ENCODE measurements at regions not wholly inside any gene's neighbourhood (a gene's known extent, or its start where the extent isn't known, plus 50 kb on each side); places are given as distances from the start of the nearest gene placed in this dataset.
A peak's percentile ranks its signal among the peaks of the same experiment; 100 is the strongest.

DNA sequence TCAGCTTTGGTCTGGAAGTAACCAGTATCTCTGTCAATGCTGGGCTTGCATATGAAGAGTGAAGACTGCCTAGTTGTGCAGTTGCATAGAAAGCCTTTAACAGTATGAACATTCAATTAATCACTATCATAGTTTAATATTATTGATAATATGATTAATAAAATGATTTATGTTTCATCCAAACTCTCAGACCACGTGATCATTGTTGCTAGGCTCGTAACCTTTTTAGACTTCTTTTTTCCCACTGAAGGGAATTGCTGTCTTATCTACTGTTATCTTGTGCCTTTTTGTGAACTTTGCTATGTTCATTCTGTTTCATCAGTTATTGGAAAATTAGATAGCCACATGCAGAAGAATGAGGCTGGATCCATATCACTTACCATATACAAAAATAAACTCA lies 536.4 kb upstream of the NOVA1 start:
- TF ChIP-seq, protein P1, sequence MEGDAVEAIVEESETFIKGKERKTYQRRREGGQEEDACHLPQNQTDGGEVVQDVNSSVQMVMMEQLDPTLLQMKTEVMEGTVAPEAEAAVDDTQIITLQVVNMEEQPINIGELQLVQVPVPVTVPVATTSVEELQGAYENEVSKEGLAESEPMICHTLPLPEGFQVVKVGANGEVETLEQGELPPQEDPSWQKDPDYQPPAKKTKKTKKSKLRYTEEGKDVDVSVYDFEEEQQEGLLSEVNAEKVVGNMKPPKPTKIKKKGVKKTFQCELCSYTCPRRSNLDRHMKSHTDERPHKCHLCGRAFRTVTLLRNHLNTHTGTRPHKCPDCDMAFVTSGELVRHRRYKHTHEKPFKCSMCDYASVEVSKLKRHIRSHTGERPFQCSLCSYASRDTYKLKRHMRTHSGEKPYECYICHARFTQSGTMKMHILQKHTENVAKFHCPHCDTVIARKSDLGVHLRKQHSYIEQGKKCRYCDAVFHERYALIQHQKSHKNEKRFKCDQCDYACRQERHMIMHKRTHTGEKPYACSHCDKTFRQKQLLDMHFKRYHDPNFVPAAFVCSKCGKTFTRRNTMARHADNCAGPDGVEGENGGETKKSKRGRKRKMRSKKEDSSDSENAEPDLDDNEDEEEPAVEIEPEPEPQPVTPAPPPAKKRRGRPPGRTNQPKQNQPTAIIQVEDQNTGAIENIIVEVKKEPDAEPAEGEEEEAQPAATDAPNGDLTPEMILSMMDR (IDR thresholded peaks at IDR 0.05; ENCODE audit: control extremely low read depth, extremely low read depth) = no peak
- no peak for ATAC-seq (ENCODE audit: insufficient read depth, low FRiP score)
- no peak overlapping the region for H3K9ac ChIP-seq (ENCODE audit: insufficient read depth in 1 of 2, low read length in 2 of 2)

GRCh38 chr14:27145170-27145569 lies 547.3 kb upstream of the NOVA1 start:
- H3K27me3 ChIP-seq (ENCODE audit: control insufficient read depth in 3 of 3, insufficient read depth in 3 of 3, low read length in 2 of 3) = no peaks in the 10 kb centered on the region
- DNase-seq (no peak), ATAC-seq (ENCODE audit: insufficient read depth, low FRiP score) (no peak)
- H3K4me3 ChIP-seq = no peak overlapping the region
- TF ChIP-seq, protein P1 (IDR thresholded peaks at IDR 0.05; ENCODE audit: control extremely low read depth, extremely low read depth) = no peak
- H3K9ac ChIP-seq (ENCODE audit: insufficient read depth in 1 of 2, low read length in 2 of 2) = no peak overlapping the region
- H3K9me3 ChIP-seq (ENCODE audit: control insufficient read depth in 4 of 4, insufficient read depth in 3 of 4, low read length in 3 of 4) = peaks cover 0 to under 1% (median 0%) of the 10 kb centered on the region in 4 donors
- H3K27ac ChIP-seq (ENCODE audit: low read depth in 1 of 2, low read length in 1 of 2) = no peak overlapping the region
- no peaks in the 10 kb centered on the region for H3K36me3 ChIP-seq (ENCODE audit: control insufficient read depth in 4 of 4, insufficient read depth in 4 of 4, low read length in 4 of 4)
- no peaks in the 10 kb centered on the region for H3K4me1 ChIP-seq (ENCODE audit: control insufficient read depth in 5 of 5, insufficient read depth in 5 of 5, low read length in 5 of 5)
- 94 to 100% methylated on average over 1 of the region's 1 CpG for WGBS, 2 donors

More for the DNA sequence above, 536.4 kb upstream of the NOVA1 start:
- Histone ChIP-seq H3K36me3 (ENCODE audit: control insufficient read depth in 4 of 4, insufficient read depth in 4 of 4, low read length in 4 of 4) (no peaks in the 10 kb centered on the region), H3K9me3 (ENCODE audit: control insufficient read depth in 4 of 4, insufficient read depth in 3 of 4, low read length in 3 of 4) (no peaks in the 10 kb centered on the region), H3K27me3 (ENCODE audit: control insufficient read depth in 3 of 3, insufficient read depth in 3 of 3, low read length in 2 of 3) (no peaks in the 10 kb centered on the region), H3K4me1 (ENCODE audit: control insufficient read depth in 5 of 5, insufficient read depth in 5 of 5, low read length in 5 of 5) (no peaks in the 10 kb centered on the region), H3K27ac (ENCODE audit: low read depth in 1 of 2, low read length in 1 of 2) (no peak overlapping the region), H3K4me3 (no peak overlapping the region)
- 74 to 83% methylated on average over 2 of the region's 2 CpGs for WGBS, 2 donors
- no peak for DNase-seq

DNA sequence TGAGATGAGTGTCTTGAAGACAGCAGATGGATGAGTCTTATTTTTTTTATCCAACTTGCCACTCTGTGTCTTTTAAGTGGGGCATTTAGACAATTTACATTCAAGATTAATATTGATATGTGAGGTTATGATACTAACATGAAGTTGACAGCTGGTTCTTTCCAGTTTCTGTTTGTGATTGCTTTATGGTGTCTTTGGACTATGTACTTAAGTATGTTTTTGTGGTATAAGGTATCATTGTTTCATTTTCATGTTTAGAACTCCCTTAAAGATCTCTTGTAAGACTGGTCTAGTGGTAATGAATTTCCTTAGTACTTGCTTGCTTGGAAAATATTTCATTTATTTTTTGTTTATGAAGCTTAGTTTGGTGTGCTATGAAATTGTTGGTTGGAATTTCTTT lies 550.3 kb upstream of the NOVA1 start:
- no peaks in the 10 kb centered on the region for H3K27me3 ChIP-seq (ENCODE audit: control insufficient read depth in 3 of 3, insufficient read depth in 3 of 3, low read length in 2 of 3)
- H3K4me3 ChIP-seq = no peak overlapping the region
- no peaks in the 10 kb centered on the region for H3K36me3 ChIP-seq (ENCODE audit: control insufficient read depth in 4 of 4, insufficient read depth in 4 of 4, low read length in 4 of 4)
- no peak for ATAC-seq (ENCODE audit: insufficient read depth, low FRiP score)
- H3K9me3 ChIP-seq (ENCODE audit: control insufficient read depth in 4 of 4, insufficient read depth in 3 of 4, low read length in 3 of 4) = peaks cover 0 to 8% (median 1%) of the 10 kb centered on the region in 4 donors
- DNase-seq = no peak
- no peak overlapping the region for H3K9ac ChIP-seq (ENCODE audit: insufficient read depth in 1 of 2, low read length in 2 of 2)
- no peaks in the 10 kb centered on the region for H3K4me1 ChIP-seq (ENCODE audit: control insufficient read depth in 5 of 5, insufficient read depth in 5 of 5, low read length in 5 of 5)
- TF ChIP-seq, protein P1 (IDR thresholded peaks at IDR 0.05; ENCODE audit: control extremely low read depth, extremely low read depth) = no peak
- no peak overlapping the region for H3K27ac ChIP-seq (ENCODE audit: low read depth in 1 of 2, low read length in 1 of 2)

DNA sequence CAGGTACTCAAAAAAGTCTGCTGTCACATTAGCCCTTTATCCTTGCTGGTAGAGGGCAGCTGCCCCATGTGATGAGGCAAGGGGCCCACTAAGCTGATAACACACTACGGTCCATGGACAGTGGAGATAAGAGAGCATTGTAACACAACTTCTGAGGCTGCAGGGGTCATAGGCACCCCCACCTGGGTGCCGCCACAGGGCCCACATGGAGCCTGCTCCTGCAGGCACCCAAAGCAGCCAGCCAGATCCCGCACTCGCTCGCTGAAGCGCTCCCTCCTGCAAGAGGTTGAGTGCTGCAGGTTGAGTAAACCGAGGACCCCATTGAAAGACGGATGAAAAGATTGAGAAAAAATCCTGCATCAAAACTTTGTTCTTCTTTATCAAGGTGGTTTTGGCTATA lies 566.3 kb upstream of the NOVA1 start:
- WGBS, 2 donors = 85 to 94% methylated on average over 8 of the region's 8 CpGs
- H3K9me3 ChIP-seq (ENCODE audit: control insufficient read depth in 4 of 4, insufficient read depth in 3 of 4, low read length in 3 of 4) = peaks cover 0 to 6% (median 0%) of the 10 kb centered on the region in 4 donors
- no peaks in the 10 kb centered on the region for H3K36me3 ChIP-seq (ENCODE audit: control insufficient read depth in 4 of 4, insufficient read depth in 4 of 4, low read length in 4 of 4)
- ATAC-seq (ENCODE audit: insufficient read depth, low FRiP score) (no peak), DNase-seq (no peak)
- H3K4me1 ChIP-seq (ENCODE audit: control insufficient read depth in 5 of 5, insufficient read depth in 5 of 5, low read length in 5 of 5) = no peaks in the 10 kb centered on the region
- no peak overlapping the region for H3K9ac ChIP-seq (ENCODE audit: insufficient read depth in 1 of 2, low read length in 2 of 2)
- H3K27me3 ChIP-seq (ENCODE audit: control insufficient read depth in 3 of 3, insufficient read depth in 3 of 3, low read length in 2 of 3) = no peaks in the 10 kb centered on the region
- peak overlapping the region; percentile 9 for H3K4me3 ChIP-seq
- TF ChIP-seq, protein P1 (IDR thresholded peaks at IDR 0.05; ENCODE audit: control extremely low read depth, extremely low read depth) = no peak
- H3K27ac ChIP-seq (ENCODE audit: low read depth in 1 of 2, low read length in 1 of 2) = no peak overlapping the region

Measured in lung (tissue), 11 donors.